ENCODE measurements at regions not wholly inside any gene's neighbourhood (a gene's known extent, or its start where the extent isn't known, plus 50 kb on each side); places are given as distances from the start of the nearest gene placed in this dataset.
A peak's percentile ranks its signal among the peaks of the same experiment; 100 is the strongest.
"Not testable (repeated sequence)": the region's sequence is repeated elsewhere in the genome, so short reads cannot be mapped to it uniquely, and the experiment has no call there.

DNA sequence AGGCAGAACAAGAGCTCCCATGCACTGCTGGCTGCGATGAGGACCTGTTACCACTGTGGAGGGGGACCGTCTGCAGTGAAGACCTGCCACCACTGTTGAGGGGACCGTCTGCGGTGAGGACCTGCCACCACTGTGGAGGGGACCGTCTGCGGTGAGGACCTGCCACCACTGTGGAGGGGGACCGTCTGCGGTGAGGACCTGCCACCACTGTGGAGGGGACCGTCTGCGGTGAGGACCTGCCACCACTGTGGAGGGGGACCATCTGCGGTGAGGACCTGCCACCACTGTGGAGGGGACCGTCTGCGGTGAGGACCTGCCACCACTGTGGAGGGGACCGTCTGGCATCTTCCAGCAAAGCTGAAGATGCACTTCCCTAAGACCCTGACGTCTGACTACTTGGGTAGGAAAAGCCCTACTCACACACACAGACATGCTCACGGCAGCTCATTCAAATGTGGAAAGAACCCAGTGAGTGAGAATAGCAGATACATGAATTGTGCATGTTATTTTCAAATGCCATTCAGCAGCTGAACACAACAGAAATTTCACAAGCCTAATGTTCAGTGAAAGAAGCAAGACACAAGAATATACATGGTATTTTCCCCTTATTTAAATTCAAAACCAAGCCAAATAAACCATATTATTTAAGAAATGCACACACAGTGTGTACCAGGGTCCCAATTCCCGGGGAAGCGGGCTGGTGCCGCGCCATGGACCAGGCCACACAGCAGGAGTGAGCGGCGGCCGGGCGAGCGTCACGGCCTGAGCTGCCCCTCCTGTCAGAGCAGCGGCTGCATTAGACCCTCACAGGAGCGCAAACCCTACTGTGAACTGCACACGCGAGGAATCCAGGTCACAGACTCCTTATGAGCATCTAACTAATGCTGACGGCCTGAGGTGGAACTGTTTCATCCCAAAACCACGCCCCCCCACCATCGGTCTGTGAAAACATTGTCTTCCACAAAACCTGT lies 64.2 kb upstream of the METRNL start:
- no peaks in the 10 kb centered on the region for H3K36me3 ChIP-seq (ENCODE audit: control insufficient read depth in 2 of 2, insufficient read depth in 2 of 2, low read length in 1 of 2)
- no peak overlapping the region for H3K27ac ChIP-seq (ENCODE audit: low read depth in 1 of 2, low read length in 1 of 2)
- no peaks in the 10 kb centered on the region for H3K27me3 ChIP-seq (ENCODE audit: control insufficient read depth in 2 of 2, insufficient read depth in 1 of 2, low read length in 1 of 2)
- 98% methylated on average over 33 of the region's 33 CpGs for WGBS
- no peak for DNase-seq (ENCODE audit: low read depth in 6 of 9, low spot score in 9 of 9)
- H3K9me3 ChIP-seq (ENCODE audit: control insufficient read depth in 2 of 2, insufficient read depth in 1 of 2, low read length in 1 of 2), result peaks cover 2 to 27% of the 10 kb centered on the region in 2 donors
- no peak overlapping the region for H3K4me3 ChIP-seq (ENCODE audit: low read length in 2 of 2)
- H3K4me1 ChIP-seq (ENCODE audit: control insufficient read depth in 2 of 2, insufficient read depth in 2 of 2, low read length in 2 of 2), result peaks cover 0 to 2% of the 10 kb centered on the region in 2 donors

- Histone ChIP-seq H3K27me3 (ENCODE audit: control insufficient read depth in 2 of 2, insufficient read depth in 1 of 2, low read length in 1 of 2) (no peaks in the 10 kb centered on the region), H3K27ac (ENCODE audit: low read depth in 1 of 2, low read length in 1 of 2) (no peak overlapping the region), H3K4me3 (ENCODE audit: low read length in 2 of 2) (no peak overlapping the region), H3K4me1 (ENCODE audit: control insufficient read depth in 2 of 2, insufficient read depth in 2 of 2, low read length in 2 of 2) (peaks cover 0 to under 1% of the 10 kb centered on the region in 2 donors), H3K9me3 (ENCODE audit: control insufficient read depth in 2 of 2, insufficient read depth in 1 of 2, low read length in 1 of 2) (peaks cover 2 to 27% of the 10 kb centered on the region in 2 donors), H3K36me3 (ENCODE audit: control insufficient read depth in 2 of 2, insufficient read depth in 2 of 2, low read length in 1 of 2) (no peaks in the 10 kb centered on the region)
- no peak for DNase-seq (ENCODE audit: low read depth in 6 of 9, low spot score in 9 of 9)
- 97% methylated on average over 23 of the region's 23 CpGs for WGBS
These were observed 60.7 kb upstream of the METRNL start for GRCh38 chr17:83018658-83019193.

- Histone ChIP-seq H3K27me3 (ENCODE audit: control insufficient read depth in 2 of 2, insufficient read depth in 1 of 2, low read length in 1 of 2) (no peaks in the 10 kb centered on the region), H3K27ac (ENCODE audit: low read depth in 1 of 2, low read length in 1 of 2) (no peak overlapping the region), H3K4me1 (ENCODE audit: control insufficient read depth in 2 of 2, insufficient read depth in 2 of 2, low read length in 2 of 2) (peaks cover 0 to 7% of the 10 kb centered on the region in 2 donors), H3K36me3 (ENCODE audit: control insufficient read depth in 2 of 2, insufficient read depth in 2 of 2, low read length in 1 of 2) (no peaks in the 10 kb centered on the region), H3K4me3 (ENCODE audit: low read length in 2 of 2) (no peak overlapping the region), H3K9me3 (ENCODE audit: control insufficient read depth in 2 of 2, insufficient read depth in 1 of 2, low read length in 1 of 2) (peaks cover 2 to 27% of the 10 kb centered on the region in 2 donors)
- DNase-seq (ENCODE audit: low read depth in 6 of 9, low spot score in 9 of 9), result no peak
- WGBS, result 82% methylated on average over 10 of the region's 10 CpGs
These were observed 60.0 kb upstream of the METRNL start for GRCh38 chr17:83019376-83019775.

- DNase-seq (ENCODE audit: low read depth in 6 of 9, low spot score in 9 of 9), result peak in 1 of 9 donors; percentile 20
- Histone ChIP-seq H3K4me1 (ENCODE audit: control insufficient read depth in 2 of 2, insufficient read depth in 2 of 2, low read length in 2 of 2) (peaks cover 0 to 19% of the 10 kb centered on the region in 2 donors), H3K36me3 (ENCODE audit: control insufficient read depth in 2 of 2, insufficient read depth in 2 of 2, low read length in 1 of 2) (no peaks in the 10 kb centered on the region), H3K27me3 (ENCODE audit: control insufficient read depth in 2 of 2, insufficient read depth in 1 of 2, low read length in 1 of 2) (no peaks in the 10 kb centered on the region), H3K9me3 (ENCODE audit: control insufficient read depth in 2 of 2, insufficient read depth in 1 of 2, low read length in 1 of 2) (peaks cover 0 to under 1% of the 10 kb centered on the region in 2 donors), H3K27ac (ENCODE audit: low read depth in 1 of 2, low read length in 1 of 2) (no peak overlapping the region), H3K4me3 (ENCODE audit: low read length in 2 of 2) (no peak overlapping the region)
- 83% methylated on average over 43 of the region's 43 CpGs for WGBS
These were observed 55.0 kb upstream of the METRNL start for GRCh38 chr17:83024218-83024971.

DNA sequence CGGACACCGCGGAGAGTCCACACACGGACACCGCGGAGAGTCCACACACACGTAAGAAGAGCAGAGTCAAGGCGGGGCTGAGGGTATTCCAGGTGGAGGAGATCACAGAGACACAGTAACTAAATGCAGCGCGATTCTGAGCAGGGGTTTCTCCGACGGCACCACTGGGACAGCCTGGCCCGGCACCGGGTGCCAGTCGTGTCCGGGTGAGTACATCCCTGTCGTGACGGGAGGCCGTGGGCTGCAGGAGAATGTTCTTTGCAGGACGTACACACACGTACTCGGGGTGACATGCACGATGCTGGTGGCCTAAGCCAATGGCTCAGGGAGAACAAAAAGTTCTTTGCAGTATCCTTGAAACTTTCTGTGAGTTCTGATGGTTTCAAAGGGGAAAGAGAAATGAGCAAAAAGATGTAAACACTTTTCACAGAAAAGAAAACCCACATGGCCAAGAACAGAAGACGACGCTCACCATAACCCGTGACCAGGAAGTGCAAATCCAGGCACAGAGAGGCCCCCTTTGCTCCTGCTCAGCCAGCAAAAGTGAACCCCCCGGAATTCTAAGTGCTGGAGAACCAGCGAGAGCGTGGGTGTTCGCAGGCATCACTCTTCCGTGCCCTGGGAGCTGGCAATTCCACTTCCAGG lies 53.7 kb upstream of the METRNL start:
- Histone ChIP-seq H3K36me3 (ENCODE audit: control insufficient read depth in 2 of 2, insufficient read depth in 2 of 2, low read length in 1 of 2) (peaks cover 0 to 2% of the 10 kb centered on the region in 2 donors), H3K27ac (ENCODE audit: low read depth in 1 of 2, low read length in 1 of 2) (peak overlapping the region in 1 of 2 donors; percentile 65), H3K4me1 (ENCODE audit: control insufficient read depth in 2 of 2, insufficient read depth in 2 of 2, low read length in 2 of 2) (peaks cover 0 to 19% of the 10 kb centered on the region in 2 donors), H3K27me3 (ENCODE audit: control insufficient read depth in 2 of 2, insufficient read depth in 1 of 2, low read length in 1 of 2) (no peaks in the 10 kb centered on the region), H3K4me3 (ENCODE audit: low read length in 2 of 2) (no peak overlapping the region), H3K9me3 (ENCODE audit: control insufficient read depth in 2 of 2, insufficient read depth in 1 of 2, low read length in 1 of 2) (no peaks in the 10 kb centered on the region)
- DNase-seq (ENCODE audit: low read depth in 6 of 9, low spot score in 9 of 9), result no peak
- 96% methylated on average over 31 of the region's 31 CpGs for WGBS

- WGBS, result 51% methylated on average over 14 of the region's 14 CpGs
- H3K9me3 ChIP-seq (ENCODE audit: control insufficient read depth in 2 of 2, insufficient read depth in 1 of 2, low read length in 1 of 2), result no peaks in the 10 kb centered on the region
- DNase-seq (ENCODE audit: low read depth in 6 of 9, low spot score in 9 of 9), result peak in 1 of 9 donors; percentile 48
These were observed 53.0 kb upstream of the METRNL start for GRCh38 chr17:83026311-83026811.

GRCh38 chr17:83026921-83027320 lies 52.5 kb upstream of the METRNL start:
- H3K9me3 ChIP-seq (ENCODE audit: control insufficient read depth in 2 of 2, insufficient read depth in 1 of 2, low read length in 1 of 2); DNase-seq (ENCODE audit: low read depth in 6 of 9, low spot score in 9 of 9); H3K27me3 ChIP-seq (ENCODE audit: control insufficient read depth in 2 of 2, insufficient read depth in 1 of 2, low read length in 1 of 2); H3K36me3 ChIP-seq (ENCODE audit: control insufficient read depth in 2 of 2, insufficient read depth in 2 of 2, low read length in 1 of 2); H3K4me3 ChIP-seq (ENCODE audit: low read length in 2 of 2); H3K27ac ChIP-seq (ENCODE audit: low read depth in 1 of 2, low read length in 1 of 2): not testable (repeated sequence)
- 72% methylated on average over 11 of the region's 11 CpGs for WGBS
- peaks cover 0 to 19% of the 10 kb centered on the region in 2 donors for H3K4me1 ChIP-seq (ENCODE audit: control insufficient read depth in 2 of 2, insufficient read depth in 2 of 2, low read length in 2 of 2)

More at GRCh38 chr17:83026311-83026811, 53.0 kb upstream of the METRNL start:
- Histone ChIP-seq H3K4me3 (ENCODE audit: low read length in 2 of 2) (no peak overlapping the region), H3K36me3 (ENCODE audit: control insufficient read depth in 2 of 2, insufficient read depth in 2 of 2, low read length in 1 of 2) (peaks cover 0 to 2% of the 10 kb centered on the region in 2 donors), H3K27ac (ENCODE audit: low read depth in 1 of 2, low read length in 1 of 2) (peak overlapping the region in 1 of 2 donors; percentile 65), H3K4me1 (ENCODE audit: control insufficient read depth in 2 of 2, insufficient read depth in 2 of 2, low read length in 2 of 2) (peaks cover 0 to 19% of the 10 kb centered on the region in 2 donors), H3K27me3 (ENCODE audit: control insufficient read depth in 2 of 2, insufficient read depth in 1 of 2, low read length in 1 of 2) (no peaks in the 10 kb centered on the region)

- DNase-seq (ENCODE audit: low read depth in 6 of 9, low spot score in 9 of 9), result no peak
- Histone ChIP-seq H3K27me3 (ENCODE audit: control insufficient read depth in 2 of 2, insufficient read depth in 1 of 2, low read length in 1 of 2) (no peaks in the 10 kb centered on the region), H3K27ac (ENCODE audit: low read depth in 1 of 2, low read length in 1 of 2) (no peak overlapping the region), H3K36me3 (ENCODE audit: control insufficient read depth in 2 of 2, insufficient read depth in 2 of 2, low read length in 1 of 2) (peaks cover 4% of the 10 kb centered on the region in 2 donors), H3K9me3 (ENCODE audit: control insufficient read depth in 2 of 2, insufficient read depth in 1 of 2, low read length in 1 of 2) (no peaks in the 10 kb centered on the region), H3K4me1 (ENCODE audit: control insufficient read depth in 2 of 2, insufficient read depth in 2 of 2, low read length in 2 of 2) (peaks cover 0 to 18% of the 10 kb centered on the region in 2 donors), H3K4me3 (ENCODE audit: low read length in 2 of 2) (no peak overlapping the region)
- WGBS, result 94% methylated on average over 17 of the region's 17 CpGs
These were observed 50.6 kb upstream of the METRNL start for GRCh38 chr17:83028851-83029250.
